Mesothelial cell of epicardium (in vitro differentiated cells): ENCODE measurements at regions not wholly inside any gene's neighbourhood (a gene's known extent, or its start where the extent isn't known, plus 50 kb on each side); places are given as distances from the start of the nearest gene placed in this dataset.

Source experiments
- DNase-seq, 2 experiments: peaks; one replicate each; pipeline ENCODE4 v3.0.0; 2021; ENCODE audit warnings: low spot score in 2 of 2; ENCODE audit not compliant: unreplicated experiment in 2 of 2
- H3K27ac Mint-ChIP-seq: 2 replicates; pipeline ENCODE4 v1.8.0; 2021; ENCODE audit warnings: mixed read lengths
- H3K27me3 Mint-ChIP-seq: 2 replicates; pipeline ENCODE4 v1.8.0; 2021; ENCODE audit warnings: low read depth, mixed read lengths
- H3K36me3 Mint-ChIP-seq: 2 replicates; pipeline ENCODE4 v1.8.0; 2021; ENCODE audit warnings: mixed read lengths
- H3K4me1 Mint-ChIP-seq: 2 replicates; pipeline ENCODE4 v1.8.0; 2021; ENCODE audit warnings: mixed read lengths
- H3K4me3 Mint-ChIP-seq: 2 replicates; pipeline ENCODE4 v1.8.0; 2021; ENCODE audit warnings: mild to moderate bottlenecking, moderate library complexity, mixed read lengths
- H3K9me3 Mint-ChIP-seq: 2 replicates; pipeline ENCODE4 v1.8.0; 2021; ENCODE audit warnings: mixed read lengths
- TF ChIP-seq, protein P1 (sequence below): fragments of 200-600 bp; sonication (generic); IDR thresholded peaks from one replicate; pipeline ENCODE4 v1.5.0; 2021; ENCODE audit warnings: antibody characterized with exemption; ENCODE audit not compliant: unreplicated experiment

DNA sequence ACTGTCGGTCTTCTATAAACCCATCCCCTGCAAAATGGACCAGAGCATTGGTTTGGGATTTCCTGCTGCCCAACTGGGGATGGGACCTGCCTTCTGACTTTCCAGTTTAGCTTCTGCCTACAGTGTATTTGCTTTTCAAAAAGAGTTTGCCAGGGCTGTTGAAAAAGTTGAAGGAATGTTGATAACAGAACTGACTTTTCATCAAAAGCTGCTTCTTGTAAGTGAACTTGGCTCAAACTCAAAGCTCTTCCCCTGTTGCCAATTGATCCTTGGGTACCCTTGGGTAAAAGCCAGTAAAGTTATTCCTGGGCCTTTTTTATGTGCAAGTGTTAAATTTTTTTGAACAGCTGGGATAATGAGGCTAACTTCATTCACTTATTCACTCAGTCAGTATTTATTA lies 142.9 kb upstream of the SLC30A5 start:
- Mint-ChIP-seq H3K27me3 (no peaks in the 10 kb centered on the region), H3K4me1 (peaks cover 51% of the 10 kb centered on the region), H3K4me3 (no peak overlapping the region), H3K9me3 (no peaks in the 10 kb centered on the region), H3K27ac (peak overlapping the region; percentile 91), H3K36me3 (no peaks in the 10 kb centered on the region)
- DNase-seq: no peak
- TF ChIP-seq, protein P1, sequence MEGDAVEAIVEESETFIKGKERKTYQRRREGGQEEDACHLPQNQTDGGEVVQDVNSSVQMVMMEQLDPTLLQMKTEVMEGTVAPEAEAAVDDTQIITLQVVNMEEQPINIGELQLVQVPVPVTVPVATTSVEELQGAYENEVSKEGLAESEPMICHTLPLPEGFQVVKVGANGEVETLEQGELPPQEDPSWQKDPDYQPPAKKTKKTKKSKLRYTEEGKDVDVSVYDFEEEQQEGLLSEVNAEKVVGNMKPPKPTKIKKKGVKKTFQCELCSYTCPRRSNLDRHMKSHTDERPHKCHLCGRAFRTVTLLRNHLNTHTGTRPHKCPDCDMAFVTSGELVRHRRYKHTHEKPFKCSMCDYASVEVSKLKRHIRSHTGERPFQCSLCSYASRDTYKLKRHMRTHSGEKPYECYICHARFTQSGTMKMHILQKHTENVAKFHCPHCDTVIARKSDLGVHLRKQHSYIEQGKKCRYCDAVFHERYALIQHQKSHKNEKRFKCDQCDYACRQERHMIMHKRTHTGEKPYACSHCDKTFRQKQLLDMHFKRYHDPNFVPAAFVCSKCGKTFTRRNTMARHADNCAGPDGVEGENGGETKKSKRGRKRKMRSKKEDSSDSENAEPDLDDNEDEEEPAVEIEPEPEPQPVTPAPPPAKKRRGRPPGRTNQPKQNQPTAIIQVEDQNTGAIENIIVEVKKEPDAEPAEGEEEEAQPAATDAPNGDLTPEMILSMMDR: no peak

DNA sequence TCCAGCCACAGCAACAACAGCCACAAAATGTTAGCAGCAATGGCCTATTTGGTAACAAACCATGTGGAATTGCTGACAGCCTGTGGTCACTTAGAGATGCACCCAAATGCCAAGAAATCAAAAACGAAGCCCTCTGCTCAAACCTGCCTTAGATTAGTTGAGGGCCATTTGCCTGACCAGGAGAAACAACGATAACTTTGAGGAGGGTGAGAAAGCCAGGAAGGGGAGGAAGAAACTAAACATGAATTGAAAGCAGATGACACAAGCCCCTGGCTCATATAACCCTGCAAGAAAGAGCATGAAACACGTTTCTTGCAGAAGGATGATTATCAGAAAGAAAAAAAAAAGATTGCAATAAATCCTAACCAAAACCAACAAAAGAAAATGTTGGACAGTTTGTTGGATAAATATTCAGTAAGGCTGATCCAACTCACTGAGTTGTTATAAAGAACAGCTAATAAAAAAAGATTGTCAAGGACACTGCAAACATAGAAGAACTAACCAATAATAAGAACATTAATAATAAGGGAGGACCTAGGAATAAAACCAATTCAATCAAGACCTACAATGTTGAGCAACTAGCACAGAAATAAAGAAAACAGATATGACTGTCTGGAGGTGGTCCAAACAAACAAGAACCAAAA lies 140.5 kb upstream of the SLC30A5 start:
- Mint-ChIP-seq H3K27ac (peak overlapping the region; percentile 36), H3K27me3 (no peaks in the 10 kb centered on the region), H3K36me3 (no peaks in the 10 kb centered on the region), H3K4me3 (no peak overlapping the region), H3K9me3 (no peaks in the 10 kb centered on the region), H3K4me1 (peaks cover 51% of the 10 kb centered on the region)
- no peak for DNase-seq
- TF ChIP-seq, protein P1: no peak

DNA sequence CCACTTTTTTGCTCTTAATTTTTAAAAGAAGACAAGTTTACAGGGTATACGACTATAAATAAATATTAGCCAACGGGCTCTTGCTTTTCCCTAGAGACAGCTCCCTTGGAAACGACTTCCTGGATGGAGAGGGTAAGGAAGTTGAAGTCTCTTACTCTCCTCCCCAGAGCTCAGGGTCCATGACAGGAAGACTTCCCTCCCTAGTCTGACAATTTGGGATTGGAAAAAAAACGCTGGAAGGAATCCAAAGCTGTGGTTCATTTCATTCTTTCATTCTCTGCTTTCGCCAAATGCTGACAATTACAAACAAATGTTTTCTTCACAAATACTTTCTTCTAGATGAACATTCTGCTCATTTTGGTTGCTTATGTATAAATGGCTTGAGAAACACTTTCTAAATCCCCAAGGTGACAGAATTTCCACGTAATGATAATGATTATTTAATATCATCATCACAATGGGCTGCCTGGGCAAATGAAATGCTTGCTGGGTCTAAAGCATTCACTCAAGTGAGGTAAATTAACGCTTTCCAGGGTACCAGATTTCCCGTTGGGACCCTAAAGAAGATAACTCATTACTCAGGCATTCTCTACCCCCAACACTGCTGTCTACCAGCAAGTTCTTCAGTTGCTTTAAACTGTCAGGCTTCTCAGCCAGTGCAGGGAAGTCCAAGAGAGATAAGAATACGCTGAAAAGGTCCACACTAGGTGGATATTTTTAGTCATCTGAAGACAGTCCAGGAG lies 139.8 kb upstream of the SLC30A5 start:
- Mint-ChIP-seq H3K36me3 (no peaks in the 10 kb centered on the region), H3K27ac (peak overlapping the region; percentile 36), H3K27me3 (no peaks in the 10 kb centered on the region), H3K9me3 (no peaks in the 10 kb centered on the region), H3K4me1 (peaks cover 48% of the 10 kb centered on the region), H3K4me3 (no peak overlapping the region)
- TF ChIP-seq, protein P1: no peak
- no peak for DNase-seq

GRCh38 chr5:68954618-68954910 lies 139.2 kb upstream of the SLC30A5 start:
- H3K9me3 Mint-ChIP-seq: no peaks in the 10 kb centered on the region
- H3K4me1 Mint-ChIP-seq: peaks cover 43% of the 10 kb centered on the region
- H3K4me3 Mint-ChIP-seq: no peak overlapping the region
- TF ChIP-seq, protein P1: no peak
- H3K27ac Mint-ChIP-seq: no peak overlapping the region
- DNase-seq: no peak
- H3K36me3 Mint-ChIP-seq: no peaks in the 10 kb centered on the region
- H3K27me3 Mint-ChIP-seq: no peaks in the 10 kb centered on the region

DNA sequence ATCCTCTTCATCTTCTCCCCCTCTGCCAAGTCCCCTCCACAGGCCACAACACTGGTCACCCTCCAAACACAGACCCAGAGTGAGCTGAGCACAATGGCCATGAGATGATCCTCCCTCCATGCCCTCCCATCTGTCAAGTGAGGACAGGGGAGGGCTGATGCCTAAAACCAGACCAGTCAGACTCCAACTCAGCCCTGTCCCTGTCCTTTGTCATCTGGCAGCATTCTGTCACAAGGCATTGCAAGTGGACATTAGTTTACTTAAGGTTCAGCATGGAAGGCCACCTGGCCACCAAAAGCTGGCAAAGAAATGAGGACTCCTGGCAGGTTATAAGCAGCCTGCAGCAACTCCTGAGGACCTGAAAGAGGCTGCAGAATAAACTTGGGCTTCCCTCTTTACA lies 136.2 kb upstream of the SLC30A5 start:
- Mint-ChIP-seq H3K36me3 (no peaks in the 10 kb centered on the region), H3K27me3 (no peaks in the 10 kb centered on the region), H3K27ac (no peak overlapping the region), H3K9me3 (no peaks in the 10 kb centered on the region), H3K4me3 (no peak overlapping the region), H3K4me1 (peaks cover 24% of the 10 kb centered on the region)
- DNase-seq: no peak
- TF ChIP-seq, protein P1: no peak
